NCI-H82 (cell line): ENCODE measurements at regions not wholly inside any gene's neighbourhood (a gene's known extent, or its start where the extent isn't known, plus 50 kb on each side); places are given as distances from the start of the nearest gene placed in this dataset.

Experiments used
- DNase-seq: peaks from one replicate; lab custom pipeline; 2025; lab: John Stamatoyannopoulos, UW

DNA sequence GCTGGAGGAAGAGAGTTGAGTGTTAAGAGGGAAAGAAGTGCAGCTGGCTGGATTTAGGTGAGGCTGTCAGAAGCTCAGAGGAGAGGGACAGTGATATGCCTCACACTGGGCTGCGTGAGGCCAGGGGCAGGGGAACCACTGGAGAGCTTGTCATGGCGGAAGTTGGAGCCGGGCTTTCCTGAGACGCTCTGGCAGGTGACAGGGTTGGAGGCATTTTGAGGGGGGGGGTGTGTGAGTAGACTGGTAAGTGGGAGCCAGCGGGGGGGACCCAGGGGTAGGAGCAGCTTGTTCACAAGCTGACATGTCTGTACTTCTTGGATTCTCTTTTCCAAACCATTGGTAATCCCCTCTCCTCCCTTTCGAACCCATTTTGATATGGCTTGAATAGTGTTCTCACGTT lies 331.5 kb upstream of the RGMA start:
- DNase-seq, result no peak

DNA sequence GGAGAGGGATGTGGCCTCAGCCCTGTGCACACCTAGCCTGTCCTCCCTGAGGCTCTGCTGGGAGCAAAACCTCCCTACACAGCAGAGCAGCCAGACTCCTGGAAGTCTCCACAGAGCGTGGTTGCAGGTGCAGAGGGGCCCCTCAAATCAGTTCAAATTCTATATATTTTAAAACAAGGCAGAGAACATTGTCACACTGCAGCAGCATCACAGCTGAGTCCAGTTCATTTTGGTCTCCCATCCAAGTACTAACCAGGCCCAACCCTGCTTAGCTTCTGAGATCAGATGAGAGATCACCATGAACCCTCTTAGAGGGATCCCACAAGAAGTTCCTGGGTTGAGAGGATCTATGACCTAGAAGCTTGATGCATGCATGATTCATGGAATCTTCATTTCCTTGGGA lies 331.0 kb upstream of the RGMA start:
- no peak for DNase-seq

DNA sequence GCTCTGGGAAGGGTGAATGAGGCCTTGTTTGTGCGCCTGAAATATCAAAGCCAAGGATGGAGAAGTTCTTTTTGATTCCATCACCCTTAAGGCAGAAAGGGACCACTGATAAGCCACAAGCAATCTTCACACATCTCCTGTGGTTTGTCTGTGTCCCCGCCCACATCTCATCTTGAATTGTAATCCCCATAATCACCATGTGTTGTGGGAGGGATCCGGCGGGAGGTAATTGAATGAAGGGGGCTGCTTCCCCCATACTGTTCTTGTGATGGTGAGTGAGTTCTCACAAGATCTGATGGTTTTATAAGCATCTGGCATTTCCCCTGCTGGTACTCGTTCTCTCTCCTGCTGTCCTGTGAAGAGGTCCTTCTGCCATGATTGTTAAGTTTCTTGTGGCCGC lies 329.6 kb upstream of the RGMA start:
- peak; percentile 94 for DNase-seq

DNA sequence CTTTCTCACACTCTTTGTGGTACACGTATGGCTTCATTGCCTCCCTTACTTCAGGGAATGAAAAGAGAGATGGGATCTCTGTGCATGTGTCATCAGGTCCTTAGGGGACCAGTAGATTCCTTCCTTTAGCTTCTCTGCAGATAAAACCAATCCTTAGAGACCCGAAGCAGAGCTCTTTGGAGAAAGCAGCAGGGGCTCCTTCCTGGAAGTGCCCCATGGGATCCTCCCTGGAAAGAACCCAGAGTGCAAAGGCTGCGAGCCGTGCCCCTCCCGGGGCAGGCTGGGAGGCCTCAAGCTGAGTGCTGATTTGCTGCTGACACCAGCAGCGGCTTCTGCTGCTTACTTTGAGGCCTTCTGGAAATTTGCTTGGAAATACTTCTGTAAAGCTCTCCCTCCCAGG lies 328.6 kb upstream of the RGMA start:
- no peak for DNase-seq

DNA sequence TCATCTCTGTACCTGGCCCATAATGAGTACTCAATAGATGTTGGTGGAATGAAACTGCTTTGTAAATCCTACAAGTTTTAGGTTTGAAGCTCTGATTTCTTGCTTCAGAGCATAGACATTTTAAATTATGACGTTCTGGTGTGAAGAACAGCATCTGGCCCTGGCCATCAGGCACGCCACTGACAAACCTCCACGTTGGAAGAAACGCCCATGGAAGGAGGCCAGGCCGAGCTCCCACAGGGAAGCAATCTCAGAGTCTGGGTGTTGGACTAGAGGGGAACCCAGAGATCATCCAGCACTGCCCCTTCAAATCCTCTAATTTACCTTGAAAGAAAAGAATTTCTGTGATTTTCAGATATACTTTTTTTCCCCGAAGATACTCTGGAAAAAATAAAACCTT lies 328.1 kb upstream of the RGMA start:
- DNase-seq, result no peak

DNA sequence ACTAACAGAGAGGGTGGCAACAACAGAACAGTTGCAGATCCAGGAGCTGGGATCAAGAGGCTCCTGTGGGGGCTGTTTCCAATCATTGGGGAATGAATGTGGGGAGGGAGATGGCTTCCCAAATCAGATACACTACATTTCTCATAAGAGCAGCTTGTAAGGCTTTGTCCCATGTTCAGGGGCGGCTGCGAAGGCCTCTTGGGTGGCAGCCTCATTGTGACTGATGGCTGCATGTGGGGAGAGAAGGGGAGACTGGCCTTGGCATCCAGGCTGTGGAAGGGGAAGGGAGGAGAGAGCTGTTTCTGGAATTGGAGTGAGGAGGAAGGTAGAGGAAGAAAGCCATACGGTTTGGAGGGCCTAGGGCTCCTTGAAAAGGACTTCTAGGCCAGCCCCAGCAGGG lies 326.6 kb upstream of the RGMA start:
- no peak for DNase-seq

DNA sequence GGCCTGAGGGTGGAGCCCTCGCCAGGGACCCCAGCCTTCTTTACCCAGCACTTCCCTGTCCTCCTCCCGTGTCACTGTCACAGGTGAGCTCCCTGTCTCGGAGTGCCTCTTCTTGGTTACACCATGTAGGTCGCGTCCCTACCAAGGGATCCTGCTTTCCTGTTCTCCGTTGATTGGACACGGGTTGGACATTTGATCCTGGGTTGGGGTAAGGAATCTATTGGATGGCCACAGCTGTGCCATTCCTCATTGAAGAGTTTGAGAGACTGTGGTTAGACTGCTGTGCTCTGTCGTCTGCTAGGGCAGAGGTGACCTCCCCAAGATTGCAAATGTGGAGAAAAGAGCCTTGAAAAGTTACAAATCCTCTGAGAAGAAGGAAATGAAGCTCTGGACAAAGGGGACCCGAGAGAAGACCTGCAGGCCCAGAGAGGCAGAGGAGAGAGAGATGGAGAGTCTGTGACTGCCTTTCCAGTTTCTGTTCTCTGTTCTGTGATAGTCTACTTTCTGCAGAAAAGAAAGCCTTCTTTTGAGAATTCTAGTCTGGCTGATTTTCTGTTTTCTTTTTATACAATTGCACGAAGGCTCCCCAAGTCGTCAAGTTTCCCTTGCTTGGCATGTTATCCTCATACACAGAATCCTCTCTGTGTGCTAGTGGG lies 325.7 kb upstream of the RGMA start:
- no peak for DNase-seq

DNA sequence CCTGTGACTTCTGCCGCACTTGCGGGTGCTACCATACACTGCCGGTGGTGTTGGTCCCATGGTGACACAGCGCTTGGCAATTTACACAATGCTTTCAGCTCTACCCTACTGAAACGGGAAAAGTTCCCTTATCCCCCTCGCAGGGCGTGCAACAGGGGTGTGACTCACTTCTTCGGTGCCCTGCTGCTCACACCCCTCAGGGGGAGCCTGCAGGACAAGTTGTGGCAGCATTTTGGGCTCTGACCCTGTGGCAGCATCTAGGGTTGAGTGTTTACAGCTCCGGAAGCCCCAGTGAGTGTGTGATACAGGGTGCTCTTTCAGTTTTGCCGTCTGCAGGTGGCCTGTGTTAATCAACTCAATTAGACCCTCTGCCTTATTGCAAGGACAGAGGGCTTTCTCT lies 324.7 kb upstream of the RGMA start:
- no peak for DNase-seq

DNA sequence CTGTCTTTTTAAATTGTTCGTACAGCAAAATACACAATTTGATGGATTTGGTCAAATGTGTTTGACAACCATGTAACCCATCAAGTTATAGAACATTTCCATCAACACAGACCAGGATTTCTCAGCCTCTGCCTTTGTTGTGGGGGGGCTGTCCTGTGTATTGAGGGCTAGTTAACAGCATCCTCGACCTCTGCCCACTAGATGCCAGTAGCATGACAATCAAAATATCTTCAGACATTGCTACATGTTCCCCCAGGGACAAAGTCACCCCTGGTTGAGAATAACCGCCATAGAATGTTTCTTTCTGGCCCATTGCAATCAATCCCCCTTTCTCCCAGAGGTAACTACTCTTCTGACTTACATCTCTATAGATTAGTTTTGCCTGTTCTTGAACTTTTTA lies 310.1 kb upstream of the RGMA start:
- DNase-seq, result peak; percentile 28

DNA sequence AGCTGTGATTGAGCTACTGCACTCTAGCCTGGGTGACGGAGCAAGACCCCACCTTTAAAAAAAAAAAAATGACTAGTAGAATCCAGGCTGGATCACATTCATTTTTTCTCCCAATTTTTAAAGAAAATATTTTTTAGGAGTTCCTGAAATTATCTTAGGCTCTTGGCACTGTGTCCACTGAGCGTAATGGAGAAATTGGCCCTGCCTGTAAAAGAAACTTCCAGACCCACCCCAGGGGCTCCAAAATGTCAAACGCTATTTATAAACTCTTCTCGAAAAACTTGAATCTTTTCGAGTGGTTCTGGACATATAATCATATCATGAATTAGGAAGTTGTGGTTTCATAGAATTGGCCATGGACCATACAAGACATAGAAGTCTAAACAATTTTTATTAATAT lies 300.2 kb upstream of the RGMA start:
- DNase-seq, result no peak

DNA sequence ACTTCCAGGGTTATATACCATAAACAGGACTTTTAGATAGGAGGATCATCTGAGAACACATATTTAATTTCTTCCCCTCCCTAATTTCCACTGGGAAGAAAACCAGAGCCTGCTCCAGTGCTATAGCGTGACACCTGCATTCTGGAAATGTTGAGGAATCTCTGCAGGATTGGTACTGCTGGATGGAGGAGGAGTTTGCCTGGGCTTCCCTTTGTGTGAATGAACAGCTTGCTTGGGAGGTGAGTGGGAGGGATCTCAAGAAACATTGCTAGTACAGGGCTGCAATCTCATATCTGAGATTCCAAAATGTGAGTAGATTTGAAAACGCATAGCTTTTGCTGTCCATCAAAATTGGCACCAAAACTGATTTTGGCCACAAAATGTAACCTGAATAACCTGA lies 295.9 kb upstream of the RGMA start:
- DNase-seq, result no peak

DNA sequence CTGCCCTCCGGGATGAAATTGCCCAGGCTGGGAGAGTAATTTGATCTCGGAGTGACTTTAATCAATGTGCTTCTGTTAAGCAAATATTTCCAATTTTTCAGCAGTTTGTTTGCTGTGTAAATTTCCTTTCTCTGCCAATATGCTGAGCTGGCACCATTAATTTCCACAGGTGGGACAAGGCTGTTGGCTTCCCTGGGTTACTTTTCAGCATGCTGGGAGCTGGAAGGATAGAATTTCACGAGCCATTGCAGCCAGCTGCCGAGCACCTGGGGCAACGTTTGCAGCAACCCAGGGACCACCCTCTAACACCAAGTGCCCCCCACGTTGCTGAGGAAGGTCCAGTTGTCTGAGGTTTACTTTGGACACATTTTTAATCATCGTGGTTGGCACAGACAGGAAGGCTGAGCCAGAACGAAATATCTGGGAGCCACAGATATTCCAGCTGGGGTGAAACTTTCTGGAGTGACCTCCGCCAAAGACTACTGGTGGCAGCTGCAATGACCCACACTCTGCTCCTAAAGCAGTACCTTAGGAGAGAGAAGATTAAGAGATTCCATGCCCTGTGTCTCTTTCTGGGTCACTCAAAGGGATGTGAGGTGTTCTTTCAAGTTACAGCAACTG lies 293.3 kb upstream of the RGMA start:
- no peak for DNase-seq

DNA sequence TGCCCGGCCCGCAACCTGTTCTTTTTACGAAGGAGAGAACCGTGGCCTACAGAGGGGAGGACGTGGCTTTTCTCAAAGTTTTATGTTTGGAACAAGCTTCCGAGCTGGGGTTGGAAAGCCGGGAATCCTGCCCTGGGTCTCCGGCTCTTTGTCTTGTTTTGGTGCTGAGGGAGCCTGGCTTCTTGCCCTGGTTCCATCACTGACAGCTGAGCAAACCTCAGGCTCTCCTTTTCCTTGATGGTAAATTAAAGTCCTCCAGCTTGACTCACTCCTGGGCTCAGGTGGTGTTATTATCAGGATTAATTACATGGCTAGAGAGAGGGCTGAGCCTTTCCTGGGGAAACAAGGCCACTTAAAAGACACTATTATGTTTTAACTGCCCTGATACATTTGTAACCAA lies 289.5 kb upstream of the RGMA start:
- peak; percentile 20 for DNase-seq

DNA sequence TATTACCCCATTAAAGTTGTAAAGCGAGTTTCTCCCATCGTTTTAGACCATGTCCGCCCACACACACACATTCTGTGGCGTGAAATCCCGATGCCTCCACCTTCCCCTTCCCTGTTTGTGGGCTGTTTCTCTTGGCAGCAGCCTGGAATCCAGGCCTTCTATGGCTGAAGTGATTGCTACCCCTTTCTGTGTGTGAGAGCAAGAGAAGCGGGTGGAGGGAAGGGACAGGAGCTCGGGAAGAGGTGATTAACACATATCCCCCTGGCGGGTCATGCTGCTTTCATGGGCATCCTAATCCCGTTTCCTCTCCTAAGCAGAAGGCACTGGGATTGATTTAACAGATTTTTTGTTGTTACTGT lies 283.8 kb upstream of the RGMA start:
- DNase-seq, result peak; percentile 49

DNA sequence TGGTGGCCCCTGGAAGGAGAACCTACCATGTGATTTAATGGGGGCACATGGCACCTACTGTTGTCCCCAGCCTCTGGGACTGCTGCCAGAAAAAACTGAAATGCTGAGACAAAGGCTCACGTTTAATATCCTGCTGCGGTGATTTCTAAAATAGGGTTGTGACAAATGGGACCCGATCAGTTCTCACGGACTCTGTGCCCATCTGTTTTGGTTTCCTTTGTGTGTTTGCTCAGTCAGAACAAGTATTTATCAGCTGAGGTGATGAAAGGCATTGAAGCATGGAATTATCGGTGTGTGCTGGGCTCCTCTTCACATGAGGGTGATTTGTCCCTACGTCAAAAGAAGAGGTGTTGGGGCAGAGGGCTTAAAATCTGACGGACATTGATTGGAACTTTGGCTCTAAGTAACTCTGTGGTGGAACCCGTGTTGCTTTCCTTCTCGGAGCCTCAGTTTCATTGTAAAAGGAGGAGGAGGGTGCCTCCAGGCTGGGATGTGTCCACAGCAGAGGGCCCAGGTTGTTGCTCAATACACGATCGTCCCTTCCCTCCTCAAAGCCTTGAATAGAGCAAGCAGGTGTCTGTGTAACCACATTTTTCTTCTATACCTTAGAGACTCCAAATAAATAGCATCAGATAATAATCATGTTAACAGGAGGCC lies 283.3 kb upstream of the RGMA start:
- DNase-seq, result no peak

DNA sequence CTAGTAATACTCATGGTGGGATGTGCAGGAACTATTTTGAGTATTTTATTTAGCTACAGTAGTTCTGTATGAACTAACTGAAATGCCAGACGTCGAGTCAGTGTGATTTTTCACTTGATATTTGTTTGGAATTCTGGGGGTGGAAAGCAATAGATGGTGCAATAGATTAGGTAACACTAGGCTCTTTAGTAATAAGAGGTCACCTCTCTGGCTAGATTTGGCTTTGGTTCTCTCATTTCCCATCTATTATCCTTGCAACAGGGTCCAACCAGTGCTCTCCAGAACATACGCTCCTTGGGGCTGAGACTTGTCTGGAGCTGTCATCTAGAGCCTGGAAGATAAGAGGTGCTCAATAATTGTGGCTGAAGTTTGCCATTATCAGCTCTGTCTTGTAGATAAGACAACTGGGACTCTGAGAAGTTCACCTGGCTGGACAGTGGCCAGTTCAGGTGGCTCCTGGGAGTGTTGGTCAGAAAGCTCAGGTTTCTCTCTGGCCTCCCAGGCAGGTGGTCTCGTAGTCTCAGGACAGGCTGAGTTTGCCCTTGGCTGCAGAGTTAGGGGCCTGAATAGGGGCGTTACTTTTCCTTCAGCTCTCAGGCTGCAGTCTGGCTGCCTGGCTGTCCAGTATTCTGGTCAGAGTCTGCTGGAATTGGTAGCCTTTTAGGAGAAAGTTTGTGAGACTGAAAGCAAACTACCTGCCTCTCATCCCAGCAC lies 277.5 kb upstream of the RGMA start:
- DNase-seq, result no peak

DNA sequence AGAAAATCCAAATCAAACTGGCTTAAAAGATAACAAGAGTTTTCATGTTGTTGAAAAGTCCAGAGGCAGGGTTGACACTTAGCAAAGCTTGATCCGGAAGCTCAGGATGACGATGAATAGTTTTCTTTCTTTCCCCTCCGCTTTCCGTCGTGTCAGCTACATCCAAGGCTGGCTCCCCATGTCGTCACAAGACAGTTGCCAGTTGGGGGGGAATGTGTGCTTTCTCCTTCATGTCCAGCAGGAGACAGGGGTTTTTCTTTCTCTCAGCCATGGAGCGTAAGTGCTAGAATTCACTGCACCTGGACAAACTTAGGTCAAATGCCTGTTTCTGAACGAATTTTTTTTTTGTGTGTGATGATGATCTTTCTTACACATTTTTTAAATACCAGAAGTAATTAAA lies 273.8 kb upstream of the RGMA start:
- no peak for DNase-seq

DNA sequence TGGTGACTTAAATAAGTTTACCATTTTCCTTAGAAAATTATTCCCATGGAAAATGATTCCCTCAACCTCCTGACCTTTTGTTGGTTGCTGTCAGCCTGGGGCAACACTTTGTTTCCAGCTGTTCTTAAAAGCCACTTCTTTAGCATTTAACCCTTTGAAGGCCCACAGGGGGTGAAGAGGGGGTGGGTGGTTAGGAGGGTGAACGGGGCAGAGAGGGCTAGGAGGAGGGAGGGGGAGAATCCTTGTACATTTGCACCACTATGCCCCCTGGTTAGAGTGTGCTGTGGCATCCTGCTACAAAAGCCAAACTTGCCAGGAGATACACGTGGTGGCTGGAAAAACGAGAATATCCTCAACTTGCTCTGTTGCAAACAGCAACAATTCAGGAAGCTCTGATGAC lies 273.2 kb upstream of the RGMA start:
- no peak for DNase-seq

DNA sequence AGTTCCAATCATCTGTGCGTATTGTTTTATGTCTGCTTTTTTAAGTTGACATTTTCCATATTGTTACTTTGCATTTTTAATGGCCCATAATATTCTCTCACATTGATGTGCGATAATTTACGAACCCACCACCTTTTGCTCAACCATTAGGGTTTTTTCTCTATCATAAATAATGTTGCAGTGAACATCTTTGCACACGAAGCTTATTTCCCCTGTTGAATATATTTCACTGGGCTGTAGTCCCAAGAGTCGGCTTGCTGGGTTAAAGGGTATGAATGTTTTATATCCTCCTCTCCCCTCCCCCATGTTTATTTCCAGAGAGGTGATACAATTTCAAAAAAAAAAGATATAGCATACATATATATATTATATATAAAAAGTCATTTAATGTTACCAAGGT lies 272.7 kb upstream of the RGMA start:
- no peak for DNase-seq

DNA sequence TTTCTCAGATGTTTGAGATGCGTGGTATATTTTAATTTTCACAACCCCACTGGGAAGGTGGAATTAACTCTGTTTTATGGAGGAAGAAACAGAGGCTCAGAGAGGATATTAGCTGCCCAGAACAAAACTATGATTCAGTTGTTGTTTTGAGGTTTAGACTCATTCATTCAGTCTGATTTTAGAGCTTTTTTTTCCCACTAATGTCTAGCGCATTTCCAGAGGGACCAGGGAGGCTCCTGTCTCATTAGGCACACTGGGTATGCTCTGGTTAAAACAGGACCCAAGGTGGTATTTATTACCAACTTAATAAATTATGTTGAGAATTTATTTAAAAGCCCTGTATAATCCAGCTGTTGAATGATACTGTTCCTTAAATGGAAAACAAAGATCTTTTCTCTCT lies 272.0 kb upstream of the RGMA start:
- no peak for DNase-seq

DNA sequence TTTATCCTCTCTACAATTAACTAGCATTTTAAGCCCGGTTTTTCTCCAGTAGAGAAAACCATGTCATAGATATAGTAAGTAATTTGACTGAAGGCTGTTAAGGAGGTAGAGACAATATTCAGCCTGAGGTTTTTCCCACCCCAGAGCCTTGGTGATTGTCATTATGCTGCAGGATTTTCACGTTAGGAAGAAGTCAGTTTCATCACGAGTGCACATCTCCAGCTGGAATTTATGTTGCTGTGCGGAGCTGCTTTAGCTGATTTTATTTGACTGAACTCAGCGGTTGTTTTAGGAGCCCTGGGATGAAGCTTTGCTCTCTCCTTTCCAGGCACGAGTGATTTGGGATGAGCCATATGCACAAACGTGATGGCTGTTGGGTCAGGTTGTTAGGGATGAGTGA lies 271.3 kb upstream of the RGMA start:
- no peak for DNase-seq

DNA sequence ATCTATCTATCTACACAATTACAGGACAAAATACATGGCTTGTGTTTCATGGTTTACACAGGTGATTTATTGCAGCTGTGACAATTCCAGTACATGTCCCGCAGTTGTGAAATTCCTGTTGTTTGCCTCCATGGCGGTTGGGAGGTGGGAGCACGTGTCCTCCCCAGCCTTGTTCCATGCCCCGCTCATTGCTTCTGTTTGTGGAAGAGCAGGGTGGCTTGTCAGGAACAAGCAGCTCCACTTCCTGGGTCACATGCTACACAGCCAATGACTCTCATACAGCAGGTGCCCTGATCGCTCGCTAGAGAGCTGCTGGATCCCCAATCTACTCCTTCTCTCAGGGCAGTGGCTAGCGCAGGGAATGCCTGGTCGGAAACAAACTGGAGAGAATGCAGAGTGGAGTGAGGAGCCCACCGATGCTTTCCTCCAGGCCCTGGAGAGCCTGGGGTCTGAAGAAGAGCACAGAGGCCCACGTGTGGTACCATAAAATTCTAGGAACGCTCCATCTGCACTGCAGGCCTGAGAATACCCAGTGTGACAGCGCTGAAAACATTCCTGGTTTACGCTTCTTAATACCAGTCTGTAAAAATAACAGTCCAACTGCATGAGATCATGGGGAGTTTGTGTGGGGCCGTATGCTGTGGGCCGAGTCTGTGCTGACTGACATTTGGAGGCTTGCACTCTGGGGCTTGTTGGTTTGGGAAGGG lies 270.6 kb upstream of the RGMA start:
- DNase-seq, result no peak

DNA sequence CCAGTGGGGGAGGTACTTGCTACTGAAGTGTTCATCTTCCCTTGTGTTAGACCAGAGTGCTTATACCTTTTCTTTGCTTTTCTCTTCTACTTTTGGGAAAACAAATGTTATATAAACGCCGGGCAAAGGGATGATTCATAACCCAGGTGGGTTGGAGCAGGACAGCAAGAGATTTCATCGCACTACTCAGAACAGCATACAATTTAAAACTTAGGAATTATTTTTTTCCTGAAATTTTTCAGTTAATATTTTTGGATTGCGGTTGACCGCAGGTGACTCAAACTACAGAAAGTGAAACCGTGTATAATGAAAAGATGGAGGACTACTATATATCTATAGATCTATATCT lies 270.0 kb upstream of the RGMA start:
- DNase-seq, result no peak
